ENCODE measurements at regions not wholly inside any gene's neighbourhood (a gene's known extent, or its start where the extent isn't known, plus 50 kb on each side); places are given as distances from the start of the nearest gene placed in this dataset.

DNA sequence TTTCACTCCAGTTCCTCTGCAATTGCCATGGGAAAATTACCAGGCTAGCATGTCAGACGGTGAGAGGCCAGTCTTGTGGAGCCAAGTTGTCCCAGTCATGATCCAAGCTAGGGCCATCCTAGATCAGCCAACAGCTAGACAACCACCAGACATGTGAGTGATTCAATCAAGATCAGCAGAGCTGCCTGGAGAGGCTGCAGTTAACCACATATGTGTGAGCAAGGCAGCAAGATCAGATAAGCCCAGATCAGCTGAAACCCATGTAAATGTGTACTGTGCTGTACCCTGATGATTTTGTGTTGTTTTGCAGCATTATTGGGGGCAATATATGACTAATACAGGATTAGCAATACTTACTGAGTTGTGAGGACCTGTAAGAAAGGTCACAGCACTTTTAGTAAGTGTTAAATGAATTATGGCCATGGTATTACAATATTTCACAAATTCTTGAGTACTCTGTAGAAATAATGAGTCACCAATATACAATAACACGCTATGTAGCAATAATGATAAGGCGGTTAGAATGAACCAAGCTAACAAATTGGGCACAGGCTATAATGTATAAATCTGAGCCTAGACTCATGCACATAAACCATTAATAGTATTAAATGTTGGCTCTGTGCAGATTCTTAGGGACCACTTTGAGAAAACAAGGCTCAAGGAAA lies 91.4 kb downstream of the SUDS3 start:
- DNase-seq (ENCODE audit: low read depth), result no peak

DNA sequence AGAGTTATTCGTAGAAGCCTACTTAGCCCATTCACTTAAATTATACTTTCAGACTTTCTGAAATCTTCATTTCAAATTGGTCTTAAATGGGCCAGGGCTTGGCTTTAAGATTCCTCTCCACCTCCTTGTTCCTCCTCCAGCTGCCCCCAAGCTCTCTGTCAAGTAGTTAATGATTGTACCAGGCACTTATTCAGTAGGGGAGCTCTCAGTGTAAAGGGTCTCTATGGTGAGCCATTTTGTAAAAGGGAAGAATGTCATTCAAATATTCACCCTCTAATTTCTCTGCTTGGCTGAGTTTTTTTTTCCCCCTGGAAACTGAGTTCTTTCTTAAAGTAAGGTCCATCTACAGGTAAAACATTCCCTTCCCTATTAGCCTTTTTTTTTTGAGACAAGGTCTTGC lies 96.6 kb downstream of the SUDS3 start:
- DNase-seq (ENCODE audit: low read depth), result no peak

DNA sequence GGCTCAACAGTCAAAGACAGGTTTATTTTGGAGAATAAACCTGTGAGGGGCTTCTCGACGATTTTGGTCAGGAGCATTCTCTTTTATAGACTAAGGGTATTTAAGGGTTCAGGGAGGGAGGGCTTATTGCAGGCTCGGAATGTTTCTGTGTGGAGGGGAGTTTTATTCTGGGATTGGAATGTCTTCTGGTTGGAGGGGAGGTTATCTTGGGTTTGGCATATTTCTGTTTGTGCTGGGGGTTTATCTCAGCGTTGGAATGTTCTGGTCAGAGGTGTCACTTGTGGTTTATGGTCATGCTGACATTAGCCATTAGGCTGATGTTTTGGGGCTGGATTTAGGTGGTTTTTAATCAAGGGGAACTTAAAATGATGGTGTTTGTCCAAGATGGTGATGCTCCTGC lies 103.9 kb downstream of the SUDS3 start:
- no peak for DNase-seq (ENCODE audit: low read depth)

GRCh38 chr12:118488034-118488433 lies 111.7 kb downstream of the SUDS3 start:
- DNase-seq (ENCODE audit: low read depth), result no peak

- DNase-seq (ENCODE audit: low read depth), result no peak
These were observed 117.6 kb downstream of the SUDS3 start for GRCh38 chr12:118493962-118494361.

DNA sequence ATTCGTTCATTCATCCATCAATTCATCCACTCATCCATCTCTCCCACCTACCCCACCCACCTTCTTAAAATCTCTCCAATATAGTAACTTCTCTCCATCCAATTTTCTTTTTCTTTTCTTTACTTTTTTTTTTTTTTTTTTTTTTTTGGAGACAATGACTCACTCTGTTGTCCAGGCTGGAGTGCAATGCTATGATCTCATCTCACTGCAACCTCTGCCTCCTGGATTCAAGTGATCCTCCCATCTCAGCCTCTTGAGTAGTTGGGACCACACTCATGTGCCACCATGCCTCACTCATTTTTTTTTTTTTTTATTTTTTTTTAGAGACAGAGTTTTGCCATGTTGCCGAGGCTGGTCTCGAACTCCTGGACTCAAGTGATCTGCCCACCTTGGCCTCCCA lies 118.4 kb downstream of the SUDS3 start:
- no peak for DNase-seq (ENCODE audit: low read depth)

- DNase-seq (ENCODE audit: low read depth), result no peak
These were observed 118.9 kb downstream of the SUDS3 start for GRCh38 chr12:118495296-118495695.

DNA sequence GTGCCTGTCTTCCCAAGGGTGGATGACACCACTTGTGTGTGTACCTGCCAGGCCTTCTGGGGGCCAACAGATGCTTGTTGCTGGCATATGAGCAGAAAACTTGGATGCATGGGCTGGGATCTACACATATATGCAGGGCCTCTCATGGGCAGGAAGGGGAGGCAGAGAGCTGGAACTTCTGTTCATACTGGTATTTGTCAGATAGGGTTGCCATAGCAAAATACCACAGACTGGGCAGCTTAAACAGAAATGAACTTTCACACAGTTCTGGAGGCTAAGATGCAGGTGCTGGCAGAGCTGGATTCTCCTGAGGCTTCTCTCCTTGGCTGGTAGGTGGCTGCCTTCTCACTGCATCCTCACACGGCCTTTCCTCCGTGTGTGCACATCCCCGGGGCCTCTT lies 121.8 kb downstream of the SUDS3 start:
- no peak for DNase-seq (ENCODE audit: low read depth)

DNA sequence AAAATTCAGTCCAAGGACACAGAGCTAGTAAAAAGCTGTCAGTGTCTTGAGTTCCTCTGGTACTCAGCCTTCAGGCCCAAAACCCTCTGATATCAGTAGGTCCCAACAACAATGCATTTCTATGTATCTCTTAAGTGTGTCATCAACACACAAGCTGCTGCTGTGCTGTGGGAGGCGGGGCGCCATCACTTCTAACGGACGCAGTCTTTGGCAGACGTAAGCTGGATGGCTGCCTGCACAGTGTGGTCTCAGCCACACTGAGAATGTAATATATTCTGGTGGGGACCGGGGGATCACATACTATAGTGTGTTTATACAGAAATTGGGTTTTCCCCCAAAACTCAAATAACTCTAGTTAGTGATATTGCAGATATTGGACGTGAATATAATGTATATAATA lies 123.9 kb downstream of the SUDS3 start:
- DNase-seq (ENCODE audit: low read depth), result no peak

DNA sequence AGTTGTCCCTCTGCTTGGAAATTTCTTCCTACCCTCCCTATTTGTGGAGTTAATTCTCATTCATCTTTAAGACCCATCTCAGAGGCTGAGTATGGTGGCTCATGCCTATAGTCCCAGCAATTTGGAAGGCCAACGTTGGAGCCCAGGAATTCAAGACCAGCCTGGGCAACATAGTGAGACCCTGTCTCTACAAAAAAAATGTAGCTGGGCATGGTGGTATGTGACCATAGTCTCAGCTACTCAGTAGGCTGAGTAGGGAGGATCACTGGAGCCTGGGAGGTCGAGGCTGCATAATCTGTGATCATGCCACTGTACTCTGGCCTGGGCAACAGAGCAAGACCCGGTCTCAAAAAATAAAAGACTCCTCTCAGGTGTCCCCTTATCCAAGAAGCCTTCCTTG lies 125.1 kb downstream of the SUDS3 start:
- DNase-seq (ENCODE audit: low read depth), result no peak

- DNase-seq (ENCODE audit: low read depth), result no peak
These were observed 127.1 kb downstream of the SUDS3 start for GRCh38 chr12:118503476-118503875.

- DNase-seq (ENCODE audit: low read depth), result no peak
These were observed 136.3 kb downstream of the SUDS3 start for GRCh38 chr12:118512669-118513068.

GRCh38 chr12:118513611-118514010 lies 137.3 kb downstream of the SUDS3 start:
- no peak for DNase-seq (ENCODE audit: low read depth)

DNA sequence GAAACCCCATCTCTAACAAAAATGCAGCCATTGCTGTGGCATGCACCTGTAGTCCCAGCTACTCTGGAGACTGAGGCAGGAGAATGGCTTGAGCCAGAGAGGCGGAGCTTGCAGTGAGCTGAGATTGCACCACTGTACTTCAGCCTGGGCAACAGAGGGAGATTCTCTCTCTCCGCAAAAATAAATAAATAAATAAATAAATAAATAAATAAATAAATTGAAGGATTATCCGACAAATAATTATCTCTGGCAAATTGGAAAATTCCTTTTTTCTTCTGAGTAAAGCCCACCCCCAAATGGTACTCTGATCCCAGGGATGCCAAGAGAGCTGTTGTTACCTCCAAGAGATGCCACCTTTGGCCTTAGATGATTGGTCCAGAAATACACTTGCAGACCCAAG lies 137.9 kb downstream of the SUDS3 start:
- DNase-seq (ENCODE audit: low read depth), result no peak

GRCh38 chr12:118520214-118521035 lies 144.1 kb downstream of the SUDS3 start:
- DNase-seq (ENCODE audit: low read depth), result no peak

DNA sequence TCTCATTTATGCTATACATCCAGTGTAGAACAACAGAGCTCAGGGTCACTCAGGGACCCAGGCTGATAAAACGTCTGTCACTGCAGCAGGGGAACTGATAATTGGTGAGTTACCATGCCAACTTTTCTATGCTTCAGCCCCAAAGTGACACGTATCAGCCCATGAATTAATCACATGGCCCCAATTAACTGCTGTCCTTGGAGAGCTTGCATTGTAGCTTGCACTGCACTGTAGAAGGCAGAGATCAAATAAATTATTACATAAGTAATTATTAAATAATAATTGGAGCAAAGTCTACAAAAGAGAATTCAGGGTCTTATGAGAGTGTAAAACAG lies 144.6 kb downstream of the SUDS3 start:
- no peak for DNase-seq (ENCODE audit: low read depth)

GRCh38 chr12:118524446-118524845 lies 148.1 kb downstream of the SUDS3 start:
- no peak for DNase-seq (ENCODE audit: low read depth)

- no peak for DNase-seq (ENCODE audit: low read depth)
These were observed 148.9 kb downstream of the SUDS3 start for GRCh38 chr12:118525216-118525615.

GRCh38 chr12:118526255-118527095 lies 150.1 kb downstream of the SUDS3 start:
- DNase-seq (ENCODE audit: low read depth), result no peak

DNA sequence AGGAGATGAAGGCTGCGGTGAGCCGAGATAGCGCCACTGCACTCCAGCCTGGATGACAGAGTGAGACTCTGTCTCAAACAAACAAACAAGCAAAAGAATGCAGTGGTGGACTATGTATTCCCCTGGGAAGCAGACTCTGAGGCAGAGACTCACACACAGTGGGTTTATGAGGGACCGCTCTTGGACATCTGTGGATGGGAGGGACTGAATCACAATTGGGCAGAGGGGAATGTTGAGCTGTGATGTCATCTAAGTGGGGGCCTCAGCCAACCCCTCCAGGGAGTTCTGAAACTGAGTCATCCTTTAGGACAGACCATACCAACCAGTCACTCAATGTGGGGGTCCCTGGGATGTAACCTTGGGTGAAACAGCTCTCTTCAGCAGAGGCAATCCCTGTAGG lies 151.0 kb downstream of the SUDS3 start:
- no peak for DNase-seq (ENCODE audit: low read depth)

DNA sequence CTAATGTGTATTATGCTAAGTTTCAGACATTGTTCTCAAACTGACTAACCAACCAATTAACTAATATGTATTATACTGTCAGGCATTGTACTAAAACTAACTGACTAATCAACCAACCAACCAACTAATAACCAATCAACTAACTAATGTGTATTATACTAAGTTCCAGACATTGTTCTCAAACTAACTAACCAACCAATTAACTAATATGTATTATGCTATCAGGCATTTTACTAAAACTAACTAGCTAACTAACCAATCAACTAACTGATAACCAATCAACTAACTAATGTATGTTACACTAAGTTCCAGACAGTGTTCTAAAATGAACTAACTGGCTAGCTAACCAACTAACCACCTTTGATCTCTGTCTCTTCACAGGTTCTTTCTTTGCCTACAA lies 152.3 kb downstream of the SUDS3 start:
- DNase-seq (ENCODE audit: low read depth), result no peak

GRCh38 chr12:118534003-118534402 lies 157.6 kb downstream of the SUDS3 start:
- no peak for DNase-seq (ENCODE audit: low read depth)

DNA sequence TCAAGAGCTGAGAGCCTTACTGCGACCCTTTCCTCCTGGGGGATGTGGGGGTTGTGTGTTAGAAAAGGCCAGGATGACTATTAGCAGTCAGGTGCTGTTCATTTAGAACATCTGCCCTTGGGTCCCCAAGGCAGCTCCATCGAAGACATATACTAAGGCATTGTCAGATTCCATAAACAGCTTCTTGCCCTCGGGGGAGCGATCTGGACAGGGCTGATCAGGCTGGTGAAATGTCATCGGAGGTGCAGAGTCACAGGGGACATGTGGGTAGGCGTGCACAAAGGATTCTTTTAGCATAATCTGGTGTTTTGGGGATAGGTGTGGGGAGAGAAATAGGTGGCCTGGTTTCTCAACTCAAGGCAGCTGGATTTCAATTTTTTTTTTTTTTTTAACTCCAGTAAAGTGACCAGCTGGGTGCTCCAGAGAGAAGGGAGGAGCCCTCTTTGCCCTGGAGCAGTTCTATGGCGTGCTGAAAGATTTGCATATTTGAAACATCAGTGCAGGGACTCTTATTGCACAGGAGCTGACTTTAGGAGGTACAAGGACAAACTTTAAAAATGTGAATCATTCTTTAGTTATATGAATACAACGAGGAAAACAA lies 160.1 kb downstream of the SUDS3 start:
- DNase-seq (ENCODE audit: low read depth), result no peak
